ENCODE measurements at regions not wholly inside any gene's neighbourhood (a gene's known extent, or its start where the extent isn't known, plus 50 kb on each side); places are given as distances from the start of the nearest gene placed in this dataset.

- Histone ChIP-seq H3K4me3 (replicated peaks; ENCODE audit: low read depth, low read length) (no peak overlapping the region), H3K27me3 (replicated peaks; ENCODE audit: control insufficient read depth, insufficient read depth, low read length) (no peaks in the 10 kb centered on the region), H3K36me3 (ENCODE audit: control insufficient read depth, insufficient read depth, low read length) (no peaks in the 10 kb centered on the region)
- TF ChIP-seq CTCF (IDR thresholded peaks at IDR 0.05; ENCODE audit: insufficient read depth, low read length, poor library complexity, severe bottlenecking): no peak
- no peak for DNase-seq (ENCODE audit: extremely low read depth, insufficient read length)
These were observed 1516.4 kb downstream of the EFNB2 start for GRCh38 chr13:105019073-105019472.

GRCh38 chr13:105016266-105016665, 1519.2 kb downstream of the EFNB2 start:
- DNase-seq (ENCODE audit: extremely low read depth, insufficient read length): no peak
- TF ChIP-seq CTCF (IDR thresholded peaks at IDR 0.05; ENCODE audit: insufficient read depth, low read length, poor library complexity, severe bottlenecking): no peak
- no peak overlapping the region for H3K4me3 ChIP-seq (replicated peaks; ENCODE audit: low read depth, low read length)
- H3K36me3 ChIP-seq (ENCODE audit: control insufficient read depth, insufficient read depth, low read length): no peaks in the 10 kb centered on the region
- no peaks in the 10 kb centered on the region for H3K27me3 ChIP-seq (replicated peaks; ENCODE audit: control insufficient read depth, insufficient read depth, low read length)

GRCh38 chr13:105008604-105009003, 1526.9 kb downstream of the EFNB2 start:
- H3K36me3 ChIP-seq (ENCODE audit: control insufficient read depth, insufficient read depth, low read length): no peaks in the 10 kb centered on the region
- DNase-seq (ENCODE audit: extremely low read depth, insufficient read length): no peak
- H3K27me3 ChIP-seq (replicated peaks; ENCODE audit: control insufficient read depth, insufficient read depth, low read length): no peaks in the 10 kb centered on the region
- H3K4me3 ChIP-seq (replicated peaks; ENCODE audit: low read depth, low read length): no peak overlapping the region
- TF ChIP-seq CTCF (IDR thresholded peaks at IDR 0.05; ENCODE audit: insufficient read depth, low read length, poor library complexity, severe bottlenecking): no peak

GRCh38 chr13:105007166-105007808, 1528.2 kb downstream of the EFNB2 start:
- no peak for DNase-seq (ENCODE audit: extremely low read depth, insufficient read length)
- Histone ChIP-seq H3K4me3 (replicated peaks; ENCODE audit: low read depth, low read length) (no peak overlapping the region), H3K27me3 (replicated peaks; ENCODE audit: control insufficient read depth, insufficient read depth, low read length) (no peaks in the 10 kb centered on the region), H3K36me3 (ENCODE audit: control insufficient read depth, insufficient read depth, low read length) (no peaks in the 10 kb centered on the region)
- no peak for TF ChIP-seq CTCF (IDR thresholded peaks at IDR 0.05; ENCODE audit: insufficient read depth, low read length, poor library complexity, severe bottlenecking)

- no peaks in the 10 kb centered on the region for H3K36me3 ChIP-seq (ENCODE audit: control insufficient read depth, insufficient read depth, low read length)
- no peak overlapping the region for H3K4me3 ChIP-seq (replicated peaks; ENCODE audit: low read depth, low read length)
- no peaks in the 10 kb centered on the region for H3K27me3 ChIP-seq (replicated peaks; ENCODE audit: control insufficient read depth, insufficient read depth, low read length)
- no peak for TF ChIP-seq CTCF (IDR thresholded peaks at IDR 0.05; ENCODE audit: insufficient read depth, low read length, poor library complexity, severe bottlenecking)
- no peak for DNase-seq (ENCODE audit: extremely low read depth, insufficient read length)
These were observed 1539.4 kb downstream of the EFNB2 start for GRCh38 chr13:104996022-104996421.

GRCh38 chr13:104993708-104994107, 1541.8 kb downstream of the EFNB2 start:
- TF ChIP-seq CTCF (IDR thresholded peaks at IDR 0.05; ENCODE audit: insufficient read depth, low read length, poor library complexity, severe bottlenecking): no peak
- Histone ChIP-seq H3K27me3 (replicated peaks; ENCODE audit: control insufficient read depth, insufficient read depth, low read length) (no peaks in the 10 kb centered on the region), H3K36me3 (ENCODE audit: control insufficient read depth, insufficient read depth, low read length) (no peaks in the 10 kb centered on the region), H3K4me3 (replicated peaks; ENCODE audit: low read depth, low read length) (no peak overlapping the region)
- DNase-seq (ENCODE audit: extremely low read depth, insufficient read length): no peak
